HT-29 (cell line): ENCODE measurements at regions not wholly inside any gene's neighbourhood (a gene's known extent, or its start where the extent isn't known, plus 50 kb on each side); places are given as distances from the start of the nearest gene placed in this dataset.
A peak's percentile ranks its signal among the peaks of the same experiment; 100 is the strongest.
"Not testable (repeated sequence)": the region's sequence is repeated elsewhere in the genome, so short reads cannot be mapped to it uniquely, and the experiment has no call there.

Source experiments
- DNase-seq: peaks from one replicate; pipeline ENCODE4 v3.0.0-alpha.2; 2015; ENCODE audit warnings: low spot score

DNA sequence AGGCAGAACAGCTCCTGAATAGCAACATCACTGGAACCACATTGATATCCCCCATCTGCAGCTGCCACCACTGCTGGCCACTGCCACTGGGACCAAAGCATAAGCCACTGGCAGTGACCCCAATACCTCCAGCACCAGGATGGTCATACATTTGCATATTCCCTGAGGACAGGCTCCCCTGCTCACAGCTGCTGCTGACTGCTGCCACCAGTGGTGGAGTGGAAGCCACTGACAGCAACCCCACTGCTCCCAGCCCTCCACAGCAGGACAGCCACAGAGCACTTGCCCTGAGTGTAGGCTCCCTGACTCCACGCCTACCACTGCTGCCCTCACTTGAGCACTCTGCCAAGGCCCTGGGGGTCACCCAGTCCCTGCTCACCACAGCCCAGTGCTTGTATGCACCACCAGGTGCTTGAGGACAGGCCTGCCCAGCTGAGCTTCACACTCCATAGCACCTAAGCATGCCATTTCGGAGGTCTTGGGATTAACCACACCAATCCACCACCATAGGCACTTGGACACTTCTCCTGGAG lies 327.4 kb upstream of the RPS23 start:
- no peak for DNase-seq

GRCh38 chr5:82603033-82603987 lies 325.2 kb upstream of the RPS23 start:
- DNase-seq, result no peak

GRCh38 chr5:82601861-82602260 lies 323.7 kb upstream of the RPS23 start:
- DNase-seq, result no peak

DNA sequence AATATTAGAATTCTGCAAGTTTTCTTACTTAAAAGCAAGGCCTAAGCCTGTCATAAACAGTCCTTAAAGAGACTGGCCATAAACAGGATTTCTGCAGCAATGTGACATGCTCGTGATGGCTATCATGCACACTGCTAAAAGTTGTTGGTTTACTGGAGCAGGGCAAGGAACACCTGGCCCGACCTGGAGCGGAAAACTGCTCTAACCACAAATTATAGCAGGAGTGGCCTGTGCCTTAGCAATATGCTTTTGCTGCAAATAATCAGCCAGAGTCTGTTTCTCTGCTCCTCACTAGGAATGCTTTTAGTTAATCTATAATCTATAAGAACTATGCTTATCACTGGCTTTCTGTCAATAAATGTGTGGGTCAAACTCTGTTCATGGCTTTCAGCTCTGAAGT lies 322.9 kb upstream of the RPS23 start:
- no peak for DNase-seq

GRCh38 chr5:82599692-82600091 lies 321.5 kb upstream of the RPS23 start:
- DNase-seq, result no peak

DNA sequence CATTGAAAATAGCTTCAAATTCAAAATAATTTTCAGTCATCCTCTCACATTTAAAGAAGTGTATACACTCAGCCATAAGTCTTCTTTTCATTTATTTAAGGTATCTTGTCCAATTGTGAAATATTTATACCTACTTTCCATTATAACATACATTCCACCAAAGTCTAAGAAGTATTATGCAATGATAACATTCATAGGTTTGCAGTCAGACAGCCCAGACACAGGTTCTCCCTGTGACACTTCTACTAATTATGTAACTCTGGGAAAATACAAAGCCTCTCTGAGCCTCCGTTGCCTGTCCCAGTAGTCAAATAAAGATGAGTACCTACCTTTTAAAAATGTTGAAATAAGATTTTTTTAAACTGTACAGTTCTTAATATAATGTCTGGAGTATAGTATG lies 320.9 kb upstream of the RPS23 start:
- DNase-seq, result no peak

- DNase-seq, result no peak
These were observed 319.3 kb upstream of the RPS23 start for GRCh38 chr5:82597437-82597836.

DNA sequence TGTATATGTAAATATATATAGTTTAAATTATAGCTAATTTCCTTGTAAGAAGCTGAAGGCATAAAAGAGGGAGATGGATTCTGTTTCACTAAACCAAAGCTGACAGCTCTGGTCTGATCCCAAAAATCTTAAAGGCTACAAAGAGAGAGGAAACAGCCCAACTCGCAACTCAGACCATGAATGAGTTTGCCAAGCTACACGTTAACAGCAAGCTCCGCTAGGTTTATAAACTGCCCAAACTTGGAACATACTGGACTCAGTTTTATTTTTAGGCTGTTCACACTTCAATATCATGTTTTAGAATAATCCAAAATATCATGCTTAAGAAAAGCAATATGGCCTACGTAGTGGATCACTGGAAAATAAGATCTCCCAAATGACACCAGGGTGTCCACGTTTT lies 318.3 kb upstream of the RPS23 start:
- DNase-seq, result no peak

- no peak for DNase-seq
These were observed 317.0 kb upstream of the RPS23 start for GRCh38 chr5:82595113-82595512.

DNA sequence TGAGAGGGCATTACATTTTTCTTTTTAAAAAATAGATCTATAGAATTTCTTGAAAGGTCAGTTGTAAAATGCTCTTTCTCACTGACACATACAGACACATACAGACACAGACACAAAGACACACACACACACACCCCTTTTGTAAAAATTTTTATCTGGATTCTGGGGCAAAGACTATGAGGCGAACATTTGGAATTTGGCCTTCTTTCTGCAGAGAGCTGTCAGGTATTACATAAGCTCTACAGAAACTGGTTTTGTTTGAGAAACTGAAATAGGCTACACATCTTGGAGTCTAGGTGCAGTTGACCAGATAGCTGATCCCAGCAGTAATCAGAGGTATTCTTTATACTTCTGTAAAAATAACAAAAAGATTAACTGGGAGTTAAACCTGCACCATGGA lies 315.9 kb upstream of the RPS23 start:
- no peak for DNase-seq

DNA sequence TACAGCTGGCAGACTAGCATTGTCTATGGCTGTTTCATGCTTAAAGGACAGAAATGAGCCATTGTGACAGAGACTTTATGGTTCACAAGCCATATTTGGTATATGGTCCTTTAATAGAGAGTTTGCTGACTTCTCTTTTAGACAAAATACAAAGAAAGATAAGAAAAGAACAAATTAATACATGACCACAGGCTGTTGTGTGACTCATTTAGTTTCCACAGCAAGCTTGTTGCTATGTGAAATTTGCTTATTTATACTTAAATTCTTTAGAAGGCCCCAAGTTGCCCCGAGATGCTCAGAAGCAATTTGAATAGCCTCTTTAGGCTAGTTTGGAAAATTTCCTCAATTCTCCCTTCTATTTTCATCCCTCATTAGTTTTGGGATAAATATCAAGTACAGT lies 315.3 kb upstream of the RPS23 start:
- no peak for DNase-seq

- DNase-seq, result no peak
These were observed 312.9 kb upstream of the RPS23 start for GRCh38 chr5:82591021-82591515.

GRCh38 chr5:82590112-82590511 lies 312.0 kb upstream of the RPS23 start:
- DNase-seq, result no peak

GRCh38 chr5:82586661-82587310 lies 308.6 kb upstream of the RPS23 start:
- peak; percentile 12 for DNase-seq

DNA sequence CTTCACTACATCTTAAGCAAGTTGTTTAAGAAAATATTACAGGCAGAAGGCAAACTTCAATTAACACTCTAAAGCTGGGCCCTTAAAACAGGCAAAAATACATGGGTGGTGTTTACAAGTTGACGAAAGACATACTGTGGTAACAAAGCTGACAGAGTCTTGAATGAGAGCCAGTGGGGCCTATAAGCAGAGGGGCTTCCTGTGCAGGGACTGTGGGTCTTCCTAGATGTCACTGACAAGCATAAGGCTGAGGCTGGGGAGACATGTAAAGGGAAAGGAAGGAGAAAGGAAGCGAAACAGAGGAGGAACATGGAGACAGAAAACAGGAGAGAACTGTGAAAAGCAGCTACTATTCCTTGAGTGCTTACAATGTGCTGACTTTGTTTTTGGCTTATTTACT lies 308.0 kb upstream of the RPS23 start:
- no peak for DNase-seq

- no peak for DNase-seq
These were observed 306.5 kb upstream of the RPS23 start for GRCh38 chr5:82584631-82585030.

- not testable (repeated sequence) for DNase-seq
These were observed 305.2 kb upstream of the RPS23 start for GRCh38 chr5:82583331-82583730.

GRCh38 chr5:82564963-82565362 lies 286.8 kb upstream of the RPS23 start:
- no peak for DNase-seq

DNA sequence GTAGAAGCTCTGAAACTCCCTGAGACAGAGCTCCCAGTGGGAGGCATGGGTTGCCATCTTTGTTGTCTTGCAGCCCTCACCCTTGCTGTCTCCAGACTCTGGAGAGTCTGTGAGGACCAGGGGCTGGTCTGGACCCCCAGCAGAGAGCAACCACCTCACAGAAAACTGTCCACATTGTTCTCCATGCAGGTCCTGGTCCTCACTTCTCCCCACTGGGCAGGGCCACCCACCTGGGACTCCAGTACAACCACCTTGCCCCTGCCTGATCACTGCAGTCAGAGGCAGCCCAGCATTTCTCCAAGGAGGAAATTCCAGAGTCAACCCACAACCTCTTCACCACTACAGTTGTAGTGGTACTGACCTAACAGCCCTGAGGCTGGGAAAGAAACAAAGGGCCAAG lies 285.6 kb upstream of the RPS23 start:
- DNase-seq, result no peak

DNA sequence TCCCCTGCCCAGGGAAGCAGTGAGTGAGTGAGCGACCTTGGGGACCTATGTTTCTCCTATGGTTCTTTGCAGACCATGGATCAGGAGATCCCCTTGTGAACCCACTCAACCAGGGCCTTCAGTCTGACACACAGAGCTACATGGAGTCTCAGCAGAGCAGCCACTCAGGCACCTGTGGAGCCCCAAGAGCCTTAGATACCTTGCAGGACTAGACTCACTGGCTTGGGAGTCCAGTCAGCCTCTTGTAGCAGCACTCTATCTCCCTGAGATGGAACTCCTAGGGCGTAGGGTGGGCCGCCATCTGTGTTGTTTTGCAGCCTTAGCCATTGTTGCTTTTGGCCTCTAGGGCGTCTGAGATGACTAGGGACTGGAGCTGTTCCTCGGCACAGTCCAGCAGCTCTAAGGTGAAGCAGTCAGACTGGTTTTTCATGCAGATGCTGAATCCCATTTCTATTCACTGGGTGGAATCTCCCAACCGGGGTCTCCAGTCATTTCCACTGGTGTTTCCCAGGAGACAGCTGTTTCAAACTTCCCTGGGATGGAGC lies 284.6 kb upstream of the RPS23 start:
- no peak for DNase-seq

GRCh38 chr5:82561797-82562196 lies 283.6 kb upstream of the RPS23 start:
- no peak for DNase-seq

DNA sequence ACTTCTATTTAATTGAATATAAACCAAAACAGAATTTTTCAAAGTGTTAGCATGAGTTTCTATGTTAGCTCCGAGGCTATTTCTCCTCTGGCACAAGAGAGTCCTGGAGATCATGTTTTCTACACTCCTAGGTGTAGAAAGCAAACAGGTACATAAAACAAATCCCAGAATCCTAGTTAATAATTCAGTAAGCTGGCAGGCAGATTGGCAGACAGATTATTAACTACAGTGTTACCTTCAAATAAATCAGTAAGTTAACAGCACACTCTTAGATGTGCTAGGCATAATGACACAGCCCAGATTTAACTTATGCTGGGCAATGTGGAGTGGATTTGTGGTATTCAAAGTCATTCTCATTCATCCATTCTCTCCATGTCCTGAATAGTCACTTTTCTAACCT lies 282.8 kb upstream of the RPS23 start:
- peak; percentile 7 for DNase-seq
